ENCODE measurements at regions not wholly inside any gene's neighbourhood (a gene's known extent, or its start where the extent isn't known, plus 50 kb on each side); places are given as distances from the start of the nearest gene placed in this dataset.

GRCh38 chr3:164095279-164095678, 983.0 kb downstream of the SI start:
- no peak for DNase-seq

GRCh38 chr3:164094546-164094945, 983.8 kb downstream of the SI start:
- intact Hi-C loops (cut with DNase I), result no loop called here

More at GRCh38 chr3:164095279-164095678, 983.0 kb downstream of the SI start:
- Histone ChIP-seq H3K36me3 (no peaks in the 10 kb centered on the region), H3K4me3 (no peak overlapping the region), H3K9me3 (no peaks in the 10 kb centered on the region), H3K27ac (no peak overlapping the region), H3K27me3 (no peaks in the 10 kb centered on the region), H3K4me1 (no peaks in the 10 kb centered on the region)
- ATAC-seq, result no peak
- no peak for TF ChIP-seq CTCF (IDR thresholded peaks at IDR 0.05)
- TF ChIP-seq POLR2A (IDR thresholded peaks at IDR 0.05), result no peak
- 19% methylated on average over 3 of the region's 3 CpGs for WGBS (ENCODE audit: insufficient coverage, low coverage, low lambda C conversion rate, missing lambda C conversion rate)
- intact Hi-C loops (cut with DNase I), result no loop called here

GRCh38 chr3:164080208-164080607, 998.1 kb downstream of the SI start:
- TF ChIP-seq CTCF (IDR thresholded peaks at IDR 0.05) (no peak), POLR2A (IDR thresholded peaks at IDR 0.05) (no peak)
- no peak for DNase-seq
- WGBS (ENCODE audit: insufficient coverage, low coverage, low lambda C conversion rate, missing lambda C conversion rate), result 75% methylated on average over 2 of the region's 2 CpGs
- H3K27me3 ChIP-seq, result no peaks in the 10 kb centered on the region
- no peak overlapping the region for H3K4me3 ChIP-seq
- H3K27ac ChIP-seq, result no peak overlapping the region
- H3K36me3 ChIP-seq, result no peaks in the 10 kb centered on the region
- H3K4me1 ChIP-seq, result no peaks in the 10 kb centered on the region
- ATAC-seq, result no peak
- intact Hi-C loops (cut with DNase I), result no loop called here
- no peaks in the 10 kb centered on the region for H3K9me3 ChIP-seq

More at GRCh38 chr3:164094546-164094945, 983.8 kb downstream of the SI start:
- Histone ChIP-seq H3K36me3 (no peaks in the 10 kb centered on the region), H3K27me3 (no peaks in the 10 kb centered on the region), H3K4me3 (no peak overlapping the region), H3K4me1 (no peaks in the 10 kb centered on the region), H3K27ac (no peak overlapping the region), H3K9me3 (no peaks in the 10 kb centered on the region)
- whole genome bisulfite sequencing (ENCODE audit: insufficient coverage, low coverage, low lambda C conversion rate, missing lambda C conversion rate), result 23% methylated on average over 1 of the region's 1 CpG
- ATAC-seq (no peak), DNase-seq (no peak)
- no peak for TF ChIP-seq POLR2A (IDR thresholded peaks at IDR 0.05)
- TF ChIP-seq CTCF (IDR thresholded peaks at IDR 0.05), result no peak

GRCh38 chr3:164064298-164064697, 1014.0 kb downstream of the SI start:
- intact Hi-C loops (cut with DNase I), result no loop called here
- no peak for DNase-seq
- no peak for ATAC-seq
- no peak overlapping the region for H3K27ac ChIP-seq
- H3K27me3 ChIP-seq, result no peaks in the 10 kb centered on the region
- no peaks in the 10 kb centered on the region for H3K4me1 ChIP-seq
- H3K4me3 ChIP-seq, result no peak overlapping the region
- 36% methylated on average over 1 of the region's 1 CpG for WGBS (ENCODE audit: insufficient coverage, low coverage, low lambda C conversion rate, missing lambda C conversion rate)
- H3K9me3 ChIP-seq, result no peaks in the 10 kb centered on the region
- TF ChIP-seq POLR2A (IDR thresholded peaks at IDR 0.05) (no peak), CTCF (IDR thresholded peaks at IDR 0.05) (no peak)
- H3K36me3 ChIP-seq, result no peaks in the 10 kb centered on the region

GRCh38 chr3:164060923-164061322, 1017.4 kb downstream of the SI start:
- no peak overlapping the region for H3K4me3 ChIP-seq
- intact Hi-C loops (cut with DNase I), result no loop called here

More at GRCh38 chr3:164060923-164061322, 1017.4 kb downstream of the SI start:
- DNase-seq (no peak), ATAC-seq (no peak)
- no peaks in the 10 kb centered on the region for H3K9me3 ChIP-seq
- no peak for TF ChIP-seq CTCF (IDR thresholded peaks at IDR 0.05)
- WGBS (ENCODE audit: insufficient coverage, low coverage, low lambda C conversion rate, missing lambda C conversion rate), result 55% methylated on average over 1 of the region's 1 CpG
- H3K27ac ChIP-seq, result no peak overlapping the region
- no peaks in the 10 kb centered on the region for H3K4me1 ChIP-seq
- no peaks in the 10 kb centered on the region for H3K36me3 ChIP-seq
- no peaks in the 10 kb centered on the region for H3K27me3 ChIP-seq
